ENCODE measurements at regions not wholly inside any gene's neighbourhood (a gene's known extent, or its start where the extent isn't known, plus 50 kb on each side); places are given as distances from the start of the nearest gene placed in this dataset.

DNA sequence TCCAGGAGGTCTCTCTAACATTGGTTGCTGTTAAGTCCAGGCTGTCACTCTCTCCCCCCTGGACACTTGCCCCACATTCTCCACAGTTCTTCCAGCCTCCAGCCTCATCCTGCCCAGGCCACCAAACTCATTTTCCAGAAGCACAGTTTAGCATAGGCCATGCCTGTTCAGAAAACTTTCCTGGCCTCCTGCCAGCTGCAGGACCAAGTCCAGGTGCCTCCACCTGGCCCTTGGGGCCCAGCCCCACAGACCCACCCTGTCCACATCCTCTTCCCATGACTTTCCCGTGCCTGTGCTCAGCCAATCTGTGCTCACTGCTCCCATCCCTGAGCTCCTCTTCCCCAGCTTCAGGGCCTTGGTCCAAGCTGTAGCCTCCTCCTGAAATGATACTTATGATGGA is 905.0 kb downstream of the UQCRFS1 start:
- POLR2A ChIA-PET, result no interaction called here
- TF ChIP-seq, protein P1, sequence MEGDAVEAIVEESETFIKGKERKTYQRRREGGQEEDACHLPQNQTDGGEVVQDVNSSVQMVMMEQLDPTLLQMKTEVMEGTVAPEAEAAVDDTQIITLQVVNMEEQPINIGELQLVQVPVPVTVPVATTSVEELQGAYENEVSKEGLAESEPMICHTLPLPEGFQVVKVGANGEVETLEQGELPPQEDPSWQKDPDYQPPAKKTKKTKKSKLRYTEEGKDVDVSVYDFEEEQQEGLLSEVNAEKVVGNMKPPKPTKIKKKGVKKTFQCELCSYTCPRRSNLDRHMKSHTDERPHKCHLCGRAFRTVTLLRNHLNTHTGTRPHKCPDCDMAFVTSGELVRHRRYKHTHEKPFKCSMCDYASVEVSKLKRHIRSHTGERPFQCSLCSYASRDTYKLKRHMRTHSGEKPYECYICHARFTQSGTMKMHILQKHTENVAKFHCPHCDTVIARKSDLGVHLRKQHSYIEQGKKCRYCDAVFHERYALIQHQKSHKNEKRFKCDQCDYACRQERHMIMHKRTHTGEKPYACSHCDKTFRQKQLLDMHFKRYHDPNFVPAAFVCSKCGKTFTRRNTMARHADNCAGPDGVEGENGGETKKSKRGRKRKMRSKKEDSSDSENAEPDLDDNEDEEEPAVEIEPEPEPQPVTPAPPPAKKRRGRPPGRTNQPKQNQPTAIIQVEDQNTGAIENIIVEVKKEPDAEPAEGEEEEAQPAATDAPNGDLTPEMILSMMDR (IDR thresholded peaks at IDR 0.05; ENCODE audit: insufficient read depth, low read depth, low read length), result no peak
- no peaks in the 10 kb centered on the region for H3K36me3 ChIP-seq (ENCODE audit: control insufficient read depth, insufficient read depth, low read length)
- no peak for DNase-seq (ENCODE audit: low read depth)
- H3K4me3 ChIP-seq (ENCODE audit: low read depth, low read length), result no peak overlapping the region
- CTCF ChIA-PET, result no interaction called here
- H3K27me3 ChIP-seq (ENCODE audit: control insufficient read depth, insufficient read depth, low read length), result no peaks in the 10 kb centered on the region; the same call in 1 of the 2 replicates

DNA sequence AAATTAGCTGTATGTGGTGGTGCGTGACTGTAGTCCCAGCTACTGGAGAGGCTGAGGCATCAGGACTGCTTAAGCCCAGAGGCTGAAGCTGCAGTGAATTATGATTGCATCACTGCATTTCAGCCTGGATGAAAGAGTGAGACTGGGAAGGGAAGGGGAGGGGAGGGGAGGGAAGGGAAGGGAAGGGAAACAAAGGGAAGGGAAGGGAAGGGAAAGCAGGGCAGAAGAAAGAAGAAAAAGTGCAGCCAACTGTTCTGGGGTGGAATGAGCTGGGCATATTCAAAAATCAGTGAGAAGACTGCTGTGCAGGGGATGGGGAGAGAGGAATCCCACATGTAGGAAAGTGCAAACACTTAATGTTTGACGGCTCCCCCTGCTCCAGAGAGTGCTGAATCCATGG is 905.5 kb downstream of the UQCRFS1 start:
- Histone ChIP-seq H3K27me3 (ENCODE audit: control insufficient read depth, insufficient read depth, low read length) (no peaks in the 10 kb centered on the region; the same call in 1 of the 2 replicates), H3K36me3 (ENCODE audit: control insufficient read depth, insufficient read depth, low read length) (no peaks in the 10 kb centered on the region), H3K4me3 (ENCODE audit: low read depth, low read length) (no peak overlapping the region)
- POLR2A ChIA-PET, result no interaction called here
- TF ChIP-seq, protein P1 (IDR thresholded peaks at IDR 0.05; ENCODE audit: insufficient read depth, low read depth, low read length), result no peak
- no peak for DNase-seq (ENCODE audit: low read depth)
- CTCF ChIA-PET, result interaction anchor here (0.6 to 1.2 kb wide), 2 partner anchors 65 to 238 kb away, joined by 3 read pairs; no protein-coding TSS in a partner anchor

DNA sequence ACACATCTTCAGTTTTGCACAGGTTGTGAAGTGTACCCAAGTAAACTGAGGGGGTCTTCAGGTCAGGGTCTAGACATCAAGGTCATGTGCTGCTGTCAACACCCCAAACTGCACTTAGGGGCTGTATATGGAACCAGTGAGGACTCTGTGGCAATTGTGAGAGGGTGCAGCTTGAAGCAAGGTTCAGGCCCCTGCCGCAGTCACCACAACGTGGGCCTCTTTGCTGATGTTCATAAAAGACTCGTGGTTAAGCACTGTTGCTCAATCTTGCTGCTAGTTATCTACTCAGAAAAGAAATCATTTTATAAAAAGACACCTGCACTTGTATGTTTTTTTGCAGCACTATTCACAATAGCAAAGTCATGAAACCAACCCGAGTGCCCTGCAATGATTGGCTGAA is 907.4 kb downstream of the UQCRFS1 start:
- no peak overlapping the region for H3K4me3 ChIP-seq (ENCODE audit: low read depth, low read length)
- DNase-seq (ENCODE audit: low read depth), result no peak
- CTCF ChIA-PET, result interaction anchor here (0.5 to 1.2 kb wide), 2 partner anchors 16 to 463 kb away, joined by 3 to 4 read pairs; no protein-coding TSS in a partner anchor
- no peaks in the 10 kb centered on the region; the same call in 1 of the 2 replicates for H3K27me3 ChIP-seq (ENCODE audit: control insufficient read depth, insufficient read depth, low read length)
- POLR2A ChIA-PET, result no interaction called here
- H3K36me3 ChIP-seq (ENCODE audit: control insufficient read depth, insufficient read depth, low read length), result no peaks in the 10 kb centered on the region
- TF ChIP-seq, protein P1 (IDR thresholded peaks at IDR 0.05; ENCODE audit: insufficient read depth, low read depth, low read length), result no peak

DNA sequence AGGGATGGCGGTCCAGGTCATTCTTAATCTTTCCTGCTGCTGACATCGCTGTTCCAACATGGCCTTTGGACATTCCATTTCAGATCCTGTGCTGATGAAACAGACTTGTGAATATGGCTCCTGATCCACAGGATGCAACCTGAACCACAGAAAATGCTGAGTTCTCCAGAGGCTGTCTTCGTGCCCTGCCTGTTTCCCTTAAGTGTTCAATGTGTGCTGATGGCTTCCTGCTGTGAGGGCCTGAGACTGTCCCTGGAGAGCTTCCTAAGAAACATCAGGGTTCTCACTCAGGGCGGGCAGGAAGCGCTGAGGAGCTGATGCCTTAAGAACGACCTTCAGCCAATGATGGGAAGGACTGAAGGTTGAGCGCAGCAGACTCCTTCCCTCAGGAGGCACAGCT is 909.4 kb downstream of the UQCRFS1 start:
- no peaks in the 10 kb centered on the region for H3K27me3 ChIP-seq (ENCODE audit: control insufficient read depth, insufficient read depth, low read length)
- H3K4me3 ChIP-seq (ENCODE audit: low read depth, low read length), result no peak overlapping the region
- DNase-seq (ENCODE audit: low read depth), result no peak
- ChIA-PET POLR2A (no interaction called here), CTCF (no interaction called here)
- TF ChIP-seq, protein P1 (IDR thresholded peaks at IDR 0.05; ENCODE audit: insufficient read depth, low read depth, low read length), result no peak
- no peaks in the 10 kb centered on the region for H3K36me3 ChIP-seq (ENCODE audit: control insufficient read depth, insufficient read depth, low read length)

DNA sequence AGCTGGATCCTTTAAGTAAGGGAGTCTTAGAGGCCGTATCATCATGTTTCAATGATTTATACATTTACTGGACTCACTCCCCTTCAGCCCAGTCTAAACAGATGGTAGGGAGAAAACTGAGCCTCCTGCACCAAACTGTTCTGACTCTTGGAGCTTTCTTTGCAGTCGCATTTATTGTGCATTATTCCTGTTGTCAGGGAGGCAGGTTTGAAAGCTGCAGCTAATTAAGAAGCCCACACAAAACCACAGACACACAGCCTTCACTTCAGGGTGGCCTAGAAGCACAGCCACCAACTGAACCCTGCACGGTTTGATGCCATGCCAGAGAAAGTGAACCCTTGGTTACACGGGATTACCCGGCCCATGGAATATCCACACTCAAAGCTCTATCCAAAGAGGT is 911.0 kb downstream of the UQCRFS1 start:
- Histone ChIP-seq H3K27me3 (ENCODE audit: control insufficient read depth, insufficient read depth, low read length) (no peaks in the 10 kb centered on the region), H3K36me3 (ENCODE audit: control insufficient read depth, insufficient read depth, low read length) (no peaks in the 10 kb centered on the region), H3K4me3 (ENCODE audit: low read depth, low read length) (no peak overlapping the region)
- ChIA-PET CTCF (no interaction called here), POLR2A (no interaction called here)
- TF ChIP-seq, protein P1 (IDR thresholded peaks at IDR 0.05; ENCODE audit: insufficient read depth, low read depth, low read length), result no peak
- no peak for DNase-seq (ENCODE audit: low read depth)

Measured in BJ (cell line).